Keratinocyte (primary cell): ENCODE measurements at regions not wholly inside any gene's neighbourhood (a gene's known extent, or its start where the extent isn't known, plus 50 kb on each side); places are given as distances from the start of the nearest gene placed in this dataset.

Source experiments
- DNase-seq: peaks from one replicate; pipeline ENCODE4 v3.0.0-alpha.2; 2011; ENCODE audit warnings: low read depth, missing footprints, low spot score
- FAIRE-seq: peaks from 2 replicates; lab custom pipeline; 2011; peaks lifted over from hg19 to GRCh38; lab: Jason Lieb, UNC
- H2AFZ ChIP-seq: 2 replicates; pipeline ENCODE4 v1.6.0; 2012; ENCODE audit warnings: low read length, control low read depth, inconsistent platforms; ENCODE audit not compliant: control insufficient read depth
- H3K27ac ChIP-seq: 2 replicates; pipeline ENCODE4 v1.5.1; 2011; ENCODE audit warnings: low read length; ENCODE audit not compliant: control insufficient read depth, insufficient read depth
- H3K27me3 ChIP-seq: 3 replicates; pipeline ENCODE4 v1.6.0; 2011; ENCODE audit warnings: low read length; ENCODE audit not compliant: control insufficient read depth, insufficient read depth; ENCODE audit errors: extremely low read depth
- H3K36me3 ChIP-seq, 2 experiments: 2 replicates in 1 of 2; 3 replicates in 1 of 2; pipeline ENCODE4 v1.5.1; 2011; ENCODE audit warnings: low read length in 2 of 2, mild to moderate bottlenecking in 1 of 2; ENCODE audit not compliant: control insufficient read depth in 2 of 2, insufficient read depth in 2 of 2; ENCODE audit errors: extremely low read depth in 1 of 2
- H3K4me1 ChIP-seq: 3 replicates; pipeline ENCODE4 v1.5.1; 2011; ENCODE audit warnings: low read length; ENCODE audit not compliant: control insufficient read depth, insufficient read depth; ENCODE audit errors: extremely low read depth
- H3K4me2 ChIP-seq: 3 replicates; pipeline ENCODE4 v1.6.0; 2011; ENCODE audit warnings: low read depth, low read length; ENCODE audit not compliant: control insufficient read depth, insufficient read depth; ENCODE audit errors: extremely low read depth
- H3K4me3 ChIP-seq, 3 experiments: fragments of 200-600 bp in 1 of 3; sonication (generic) in 1 of 3; 2 replicates in 2 of 3; 3 replicates in 1 of 3; pipeline ENCODE4 v1.5.1; 2011 to 2016; ENCODE audit warnings: low read length in 3 of 3, mild to moderate bottlenecking in 3 of 3, control low read depth in 2 of 3, inconsistent platforms in 1 of 3, low read depth in 1 of 3, mixed read lengths in 1 of 3, mixed run types in 1 of 3, moderate library complexity in 1 of 3; ENCODE audit not compliant: control insufficient read depth in 2 of 3, insufficient read depth in 2 of 3; ENCODE audit errors: extremely low read depth in 1 of 3
- H3K79me2 ChIP-seq: 2 replicates; pipeline ENCODE4 v1.6.0; 2012; ENCODE audit warnings: low read length; ENCODE audit not compliant: control insufficient read depth, insufficient read depth
- H3K9ac ChIP-seq: 3 replicates; pipeline ENCODE4 v1.6.0; 2011; ENCODE audit warnings: low read length; ENCODE audit not compliant: control insufficient read depth, insufficient read depth; ENCODE audit errors: extremely low read depth
- H3K9me1 ChIP-seq: 3 replicates; pipeline ENCODE4 v1.6.0; 2011; ENCODE audit warnings: low read length; ENCODE audit not compliant: control insufficient read depth, insufficient read depth; ENCODE audit errors: extremely low read depth
- H3K9me3 ChIP-seq: 2 replicates; pipeline ENCODE4 v1.5.1; 2012; ENCODE audit warnings: low read depth, low read length; ENCODE audit not compliant: control insufficient read depth
- H4K20me1 ChIP-seq: 3 replicates; pipeline ENCODE4 v1.6.0; 2011; ENCODE audit warnings: low read length; ENCODE audit not compliant: control insufficient read depth, insufficient read depth; ENCODE audit errors: extremely low read depth
- EZH2 ChIP-seq: IDR thresholded peaks from one replicate; pipeline ENCODE4 v1.6.1; 2012; ENCODE audit warnings: inconsistent platforms, mild to moderate bottlenecking, low read length, moderate library complexity
- dilution Hi-C: fragments of 300-500 bp; cut with MboI; formaldehyde crosslinking; loops from one replicate; pipeline ENCODE4 v1.7.0; 2020; ENCODE audit warnings: low sequenced_read_pairs; ENCODE audit not compliant: extremely low pct_ligation_motif_present
- TF ChIP-seq, protein P1 (sequence below), 3 experiments: IDR thresholded peaks in 1 of 3; conservative IDR thresholded peaks in 1 of 3; optimal IDR thresholded peaks in 1 of 3; 2 replicates in 2 of 3; 3 replicates in 1 of 3; pipeline versions ENCODE3 to v1.5.1; 2011; ENCODE audit warnings: low read length in 3 of 3, mild to moderate bottlenecking in 3 of 3, moderate library complexity in 2 of 3, control low read depth in 1 of 3, inconsistent platforms in 1 of 3; ENCODE audit not compliant: insufficient read depth in 2 of 3; ENCODE audit errors: extremely low read depth in 1 of 3

DNA sequence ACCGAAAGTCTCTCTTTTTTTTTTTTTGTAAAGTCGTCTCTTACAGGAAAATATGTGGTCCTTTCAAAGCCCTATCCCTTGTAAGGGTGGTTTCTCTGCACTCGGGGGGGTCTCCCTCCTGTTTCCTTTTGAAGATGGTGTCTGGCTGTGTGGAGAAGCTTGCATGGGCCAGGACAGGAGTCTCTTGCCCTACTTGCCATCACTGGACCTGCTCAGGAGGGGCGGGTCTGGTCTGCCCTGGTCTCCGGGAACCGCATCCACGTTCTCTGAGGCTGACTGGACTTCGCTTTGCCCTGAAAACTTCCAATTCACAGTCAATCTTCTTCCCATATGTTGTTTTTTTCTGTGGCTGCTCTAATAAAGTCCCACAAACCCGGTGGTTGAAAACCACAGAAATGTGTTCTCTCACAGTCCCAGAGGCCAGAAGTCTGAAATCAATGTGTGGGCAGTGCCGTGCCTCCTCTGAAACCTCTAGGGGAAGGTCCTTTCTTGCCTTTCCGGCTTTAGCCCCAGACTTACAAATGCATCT lies 92.9 kb upstream of the IER5L start:
- no peak overlapping the region for H3K27ac ChIP-seq
- no peak for FAIRE-seq

DNA sequence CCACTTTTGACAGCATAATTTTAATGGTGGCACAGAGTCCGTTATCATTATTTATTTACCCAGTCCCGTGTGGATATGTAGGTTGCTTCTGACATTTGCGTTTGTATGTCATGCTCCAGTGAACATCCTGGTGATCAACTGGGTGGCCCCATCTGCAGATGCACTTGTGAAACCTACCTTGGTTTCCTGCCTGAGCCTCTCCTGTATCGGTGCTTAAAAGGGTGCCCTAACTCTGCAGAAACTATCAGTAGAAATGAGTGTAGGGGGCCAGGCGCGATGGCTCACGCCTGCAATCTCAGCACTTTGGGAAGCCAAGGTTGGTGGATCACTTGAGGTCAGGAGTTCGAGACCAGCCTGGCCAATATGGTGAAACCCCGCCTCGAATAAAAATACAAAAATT lies 92.1 kb upstream of the IER5L start:
- no peak for FAIRE-seq

More for the DNA sequence above, 92.9 kb upstream of the IER5L start:
- no peak for DNase-seq
- no peaks in the 10 kb centered on the region for H3K9me3 ChIP-seq
- no peaks in the 10 kb centered on the region for H3K27me3 ChIP-seq
- H3K4me1 ChIP-seq, result peaks cover 7% of the 10 kb centered on the region
- H3K4me3 ChIP-seq, result no peak overlapping the region
- no peaks in the 10 kb centered on the region for H3K9me1 ChIP-seq
- H3K4me2 ChIP-seq, result no peak overlapping the region
- no peak overlapping the region for H3K9ac ChIP-seq
- TF ChIP-seq, protein P1, sequence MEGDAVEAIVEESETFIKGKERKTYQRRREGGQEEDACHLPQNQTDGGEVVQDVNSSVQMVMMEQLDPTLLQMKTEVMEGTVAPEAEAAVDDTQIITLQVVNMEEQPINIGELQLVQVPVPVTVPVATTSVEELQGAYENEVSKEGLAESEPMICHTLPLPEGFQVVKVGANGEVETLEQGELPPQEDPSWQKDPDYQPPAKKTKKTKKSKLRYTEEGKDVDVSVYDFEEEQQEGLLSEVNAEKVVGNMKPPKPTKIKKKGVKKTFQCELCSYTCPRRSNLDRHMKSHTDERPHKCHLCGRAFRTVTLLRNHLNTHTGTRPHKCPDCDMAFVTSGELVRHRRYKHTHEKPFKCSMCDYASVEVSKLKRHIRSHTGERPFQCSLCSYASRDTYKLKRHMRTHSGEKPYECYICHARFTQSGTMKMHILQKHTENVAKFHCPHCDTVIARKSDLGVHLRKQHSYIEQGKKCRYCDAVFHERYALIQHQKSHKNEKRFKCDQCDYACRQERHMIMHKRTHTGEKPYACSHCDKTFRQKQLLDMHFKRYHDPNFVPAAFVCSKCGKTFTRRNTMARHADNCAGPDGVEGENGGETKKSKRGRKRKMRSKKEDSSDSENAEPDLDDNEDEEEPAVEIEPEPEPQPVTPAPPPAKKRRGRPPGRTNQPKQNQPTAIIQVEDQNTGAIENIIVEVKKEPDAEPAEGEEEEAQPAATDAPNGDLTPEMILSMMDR (optimal IDR thresholded peaks at IDR 0.05 in 1 of 3, IDR thresholded peaks at IDR 0.05 in 1 of 3, conservative IDR thresholded peaks at IDR 0.05 in 1 of 3; ENCODE audit: extremely low read depth in 1 of 3, insufficient read depth in 2 of 3, low read length in 3 of 3), result no peak
- no peak for TF ChIP-seq EZH2
- dilution Hi-C loops, result no loop called here
- H2AFZ ChIP-seq, result no peak overlapping the region
- no peaks in the 10 kb centered on the region for H4K20me1 ChIP-seq
- H3K79me2 ChIP-seq, result no peaks in the 10 kb centered on the region
- H3K36me3 ChIP-seq, result no peaks in the 10 kb centered on the region

More for the DNA sequence above, 92.1 kb upstream of the IER5L start:
- no peak overlapping the region for H3K4me3 ChIP-seq
- H3K4me1 ChIP-seq, result no peaks in the 10 kb centered on the region
- H3K27ac ChIP-seq, result no peak overlapping the region
- TF ChIP-seq EZH2, result no peak
- TF ChIP-seq, protein P1 (optimal IDR thresholded peaks at IDR 0.05 in 1 of 3, IDR thresholded peaks at IDR 0.05 in 1 of 3, conservative IDR thresholded peaks at IDR 0.05 in 1 of 3; ENCODE audit: extremely low read depth in 1 of 3, insufficient read depth in 2 of 3, low read length in 3 of 3), result no peak
- dilution Hi-C loops, result no loop called here
- DNase-seq, result no peak
- H3K4me2 ChIP-seq, result no peak overlapping the region
- H4K20me1 ChIP-seq, result no peaks in the 10 kb centered on the region
- no peak overlapping the region for H3K9ac ChIP-seq
- no peaks in the 10 kb centered on the region for H3K9me1 ChIP-seq
- no peaks in the 10 kb centered on the region for H3K9me3 ChIP-seq
- no peaks in the 10 kb centered on the region for H3K79me2 ChIP-seq
- H3K36me3 ChIP-seq, result no peaks in the 10 kb centered on the region
- no peaks in the 10 kb centered on the region for H3K27me3 ChIP-seq
- H2AFZ ChIP-seq, result no peak overlapping the region
